NCI-H1436 treated with DMSO at 0.1 percent for 48 hours (cell line): ENCODE measurements at regions not wholly inside any gene's neighbourhood (a gene's known extent, or its start where the extent isn't known, plus 50 kb on each side); places are given as distances from the start of the nearest gene placed in this dataset.

Experiments
- DNase-seq: peaks from one replicate; lab custom pipeline; 2025; lab: John Stamatoyannopoulos, UW

DNA sequence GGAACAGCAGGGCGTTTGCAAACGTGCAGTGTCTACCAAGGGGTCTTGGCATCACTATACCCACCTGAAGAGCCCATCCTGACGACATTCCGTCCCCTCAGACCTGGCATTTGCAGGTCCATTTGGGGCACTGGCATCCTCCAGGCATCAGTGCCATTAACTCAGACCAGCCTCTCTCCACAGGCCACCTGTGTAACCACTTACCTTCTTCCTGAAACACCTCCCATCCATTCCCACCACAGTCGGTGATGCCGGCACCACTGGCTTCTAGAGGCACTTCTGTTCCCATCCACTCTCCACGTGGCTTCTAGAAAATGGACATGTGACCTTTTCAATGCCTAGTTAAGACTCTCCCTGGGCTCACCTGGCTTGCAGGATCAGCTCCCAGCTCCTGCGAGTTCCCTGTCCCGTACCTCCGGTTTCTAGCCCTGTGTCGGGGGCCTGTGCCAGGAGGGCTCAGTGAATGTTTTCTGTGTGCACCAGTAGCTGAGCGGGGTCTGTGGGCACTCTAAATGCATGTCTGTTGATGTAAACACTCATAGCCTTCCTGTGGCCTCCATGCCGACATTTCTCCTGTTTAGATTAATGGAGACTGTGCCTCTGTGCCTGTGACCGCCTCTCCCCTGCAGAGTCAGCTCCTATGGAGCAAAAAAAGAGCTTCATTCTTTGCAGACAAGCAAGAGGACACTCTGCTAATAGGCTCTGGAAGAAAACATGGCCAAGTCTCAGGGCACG is 458.0 kb upstream of the HS6ST1 start:
- DNase-seq, result no peak

DNA sequence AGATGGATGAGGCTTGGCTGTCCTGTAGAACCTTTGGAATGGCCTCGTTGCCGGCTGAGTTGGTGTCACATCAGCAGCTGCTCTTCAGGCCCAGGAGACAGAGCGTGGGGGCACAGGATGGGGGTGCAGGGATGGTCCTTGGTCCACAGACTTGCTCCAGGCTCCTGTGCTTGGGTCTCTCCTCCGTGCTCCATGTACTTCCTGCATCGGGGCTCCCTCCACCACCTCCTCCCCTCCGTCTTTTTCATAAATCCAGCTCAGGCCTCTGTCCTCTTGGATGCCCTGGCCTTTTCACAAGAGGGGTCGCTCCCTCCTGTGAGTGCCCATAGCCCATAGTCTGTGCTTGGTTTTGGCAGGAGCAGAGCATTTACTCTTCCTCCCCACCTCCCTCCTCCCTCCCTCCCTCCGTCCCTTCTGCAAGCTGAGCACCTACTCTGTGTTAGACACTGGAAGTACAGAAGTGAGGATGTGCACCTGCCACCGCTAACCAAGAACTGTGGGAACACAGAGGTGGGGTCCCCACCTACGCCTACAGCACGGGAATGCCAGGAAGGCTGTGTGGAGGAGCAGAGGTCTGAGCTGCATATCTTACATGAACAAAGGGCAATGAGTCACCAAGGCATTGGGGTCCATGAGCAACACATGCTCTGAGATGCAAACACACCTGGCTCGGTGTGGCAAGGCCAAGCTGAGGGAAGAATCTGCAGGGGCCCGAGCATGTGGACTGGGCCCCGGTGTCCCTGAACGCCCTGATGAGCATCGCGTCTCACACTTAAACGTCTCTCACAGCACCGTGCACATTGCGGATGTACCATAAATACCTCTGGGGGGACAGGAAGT is 458.7 kb upstream of the HS6ST1 start:
- no peak for DNase-seq

DNA sequence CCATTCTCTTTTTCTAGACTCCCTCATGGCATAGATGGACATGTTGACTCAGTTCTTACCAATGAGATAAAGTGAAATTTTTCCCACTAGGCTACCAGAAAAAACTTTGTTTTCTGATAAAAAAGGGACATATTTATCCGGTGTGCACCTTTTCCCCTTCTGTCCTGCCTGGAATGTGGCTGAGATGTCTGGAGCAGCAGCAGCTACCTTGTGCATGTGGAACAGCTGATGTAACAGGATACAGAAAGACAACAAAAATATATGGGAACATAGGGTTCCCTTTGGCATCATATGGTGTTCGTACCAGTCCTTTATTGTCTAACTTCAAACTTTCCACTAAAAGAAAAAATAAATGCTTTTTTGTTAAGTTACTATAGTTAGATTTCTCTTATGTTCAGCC is 460.2 kb upstream of the HS6ST1 start:
- no peak for DNase-seq

DNA sequence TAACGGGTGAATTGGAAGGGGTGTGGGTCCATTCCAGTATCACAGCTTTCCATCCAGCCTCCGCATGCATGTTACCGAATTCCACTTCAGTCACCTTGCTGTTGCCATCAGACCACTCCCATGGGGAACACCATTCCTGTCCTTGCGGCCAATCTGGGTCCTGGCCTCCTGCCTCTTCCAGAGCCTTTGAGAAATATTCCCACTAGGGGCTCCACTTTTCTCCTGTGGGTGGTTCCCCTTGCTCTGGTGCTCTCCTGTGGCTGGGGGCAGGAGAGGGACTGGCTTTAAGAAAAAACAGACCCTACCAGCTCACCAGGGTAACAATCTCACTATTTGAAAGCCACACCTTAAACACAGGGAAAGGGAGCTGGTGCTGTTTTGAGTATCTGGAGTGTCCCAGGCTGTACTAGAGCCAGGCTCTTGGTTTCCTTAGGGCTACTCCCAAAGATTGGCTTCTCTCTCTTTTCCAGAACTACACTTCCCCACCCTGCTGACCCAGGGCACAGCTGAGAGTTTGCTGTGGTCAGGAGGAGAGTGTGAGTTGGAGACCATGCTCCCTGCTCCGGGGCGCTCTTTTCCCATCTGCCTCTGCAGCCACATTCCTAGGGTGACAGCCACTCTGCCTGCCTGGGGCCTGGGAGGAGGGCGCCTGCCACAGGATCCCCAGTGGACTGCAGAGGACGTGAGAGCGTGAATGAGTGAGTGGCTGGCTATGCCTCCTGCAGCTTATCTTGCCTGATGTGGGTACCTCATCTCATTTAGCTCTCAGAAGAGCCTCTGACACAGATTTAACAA is 460.8 kb upstream of the HS6ST1 start:
- no peak for DNase-seq

DNA sequence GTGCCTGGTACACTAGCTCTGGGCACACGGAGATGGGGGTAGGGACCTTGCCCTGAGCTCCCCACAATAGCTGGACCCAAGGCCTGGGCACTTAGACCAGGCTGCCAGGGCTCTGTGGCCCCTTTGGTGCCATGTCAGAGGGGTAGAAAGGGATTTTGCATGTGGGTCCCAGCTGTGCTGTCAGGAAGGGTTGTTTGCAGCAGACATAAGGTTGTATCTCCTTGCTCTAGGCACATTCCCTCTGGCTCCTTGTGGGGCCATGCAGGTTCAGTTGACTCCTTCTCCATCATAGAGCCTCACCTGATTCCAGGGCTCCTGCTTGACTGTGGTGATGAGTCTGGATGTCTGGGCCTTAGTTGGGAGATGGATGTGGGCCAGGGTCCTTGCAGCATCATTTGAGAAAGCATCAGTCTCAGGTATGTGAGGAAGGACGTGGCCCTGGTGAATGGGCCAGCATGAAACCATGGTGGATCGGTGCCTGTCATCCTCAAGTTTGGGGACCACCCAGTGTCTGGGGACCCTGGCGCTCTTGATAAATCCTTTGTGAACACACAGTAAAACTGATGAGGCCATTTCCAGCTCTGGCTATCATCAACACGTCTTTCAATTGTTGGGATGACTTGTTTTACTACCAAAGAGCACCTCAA is 461.9 kb upstream of the HS6ST1 start:
- DNase-seq, result no peak

DNA sequence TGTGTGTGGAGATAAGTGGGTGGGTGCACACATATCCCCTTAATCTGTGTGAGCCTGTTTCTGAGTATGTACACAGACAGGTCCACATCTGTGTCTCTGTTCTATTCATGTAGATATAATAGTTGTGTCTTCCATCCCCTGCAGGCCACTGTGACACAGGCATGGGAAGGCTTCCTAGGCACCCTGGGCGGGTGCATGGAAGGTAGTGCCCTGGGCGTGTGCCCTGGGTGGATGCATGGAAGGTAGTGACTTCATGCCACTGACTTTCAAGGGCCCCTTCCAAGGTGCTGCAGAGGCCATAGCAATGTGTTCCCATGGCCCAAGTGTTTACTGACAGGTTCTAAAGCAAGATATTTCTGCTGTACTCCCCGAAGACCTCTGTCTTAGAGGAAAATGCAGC is 462.5 kb upstream of the HS6ST1 start:
- DNase-seq, result no peak

DNA sequence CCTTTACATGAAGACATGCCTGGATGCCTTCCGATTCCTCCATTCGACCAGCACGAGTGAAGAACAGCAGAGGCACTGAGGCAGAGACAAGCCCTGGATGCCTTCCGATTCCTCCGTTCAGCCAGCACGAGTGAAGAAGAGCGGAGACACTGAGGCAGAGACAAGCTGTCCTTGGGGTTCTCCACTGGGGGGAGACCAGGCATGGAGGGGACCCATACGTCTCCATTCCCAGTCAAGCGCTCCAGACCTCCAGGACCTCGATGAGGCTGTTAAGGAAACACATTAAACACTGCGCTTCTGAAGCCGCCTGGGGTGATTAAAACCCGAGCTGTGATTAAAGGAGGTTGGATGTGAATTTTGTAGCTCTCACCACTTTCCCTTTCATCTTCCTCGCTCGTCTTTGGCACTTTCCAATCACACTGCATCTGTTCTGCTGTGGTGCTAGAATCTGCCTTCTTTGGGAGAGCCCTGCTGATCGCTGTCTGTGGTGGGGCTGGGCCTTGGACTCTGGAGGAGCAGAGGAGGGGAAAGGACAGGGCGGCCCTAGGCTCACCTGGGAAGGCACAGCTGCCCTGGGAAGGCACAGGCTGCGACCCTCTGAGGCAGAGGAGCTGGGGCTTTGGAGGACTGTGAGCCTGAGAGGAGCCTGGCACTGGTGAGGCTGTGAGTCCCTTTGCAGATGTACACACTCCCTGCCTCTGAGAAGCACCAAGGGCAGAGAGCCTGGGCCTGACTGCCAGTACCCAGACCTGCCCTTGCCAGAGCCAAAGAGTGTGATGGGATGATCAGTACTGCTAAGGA is 463.1 kb upstream of the HS6ST1 start:
- no peak for DNase-seq

DNA sequence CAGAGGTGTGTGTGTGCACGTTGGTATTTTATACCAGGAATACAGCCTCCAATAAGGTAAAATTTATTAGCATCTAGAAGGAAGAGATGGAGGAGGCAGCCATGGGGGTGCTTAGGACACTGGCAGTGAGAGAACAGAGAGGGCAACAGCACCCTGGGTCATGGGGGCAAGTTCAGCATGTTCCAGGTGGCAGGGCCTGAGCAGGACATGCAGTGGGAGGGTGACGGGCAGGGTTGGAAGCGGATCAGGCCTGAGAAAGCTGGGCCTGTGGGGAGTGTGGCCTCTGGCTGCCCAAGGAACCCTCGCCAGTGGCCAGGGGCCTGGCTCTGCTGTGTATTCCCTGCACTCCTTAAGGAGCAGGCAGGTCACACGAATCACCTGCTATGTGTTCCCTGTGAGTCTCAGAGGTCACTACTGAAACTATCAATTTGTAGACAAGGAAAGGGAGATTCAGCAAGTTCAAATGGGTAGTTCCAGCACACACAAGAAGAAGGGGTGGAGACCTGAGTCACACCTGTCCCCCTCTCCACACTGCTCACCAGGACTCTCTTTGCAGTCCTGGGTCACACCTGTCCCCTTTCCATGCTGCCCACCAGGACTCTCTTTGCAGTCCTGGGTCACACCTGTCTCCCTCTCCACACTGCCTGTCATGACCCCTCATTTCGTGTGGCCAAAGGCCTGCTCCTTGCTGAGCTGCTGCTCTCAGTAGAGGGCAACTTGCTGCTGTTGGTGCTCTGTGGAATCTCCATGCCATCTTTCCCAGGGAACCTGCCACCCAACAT is 463.9 kb upstream of the HS6ST1 start:
- DNase-seq, result no peak

DNA sequence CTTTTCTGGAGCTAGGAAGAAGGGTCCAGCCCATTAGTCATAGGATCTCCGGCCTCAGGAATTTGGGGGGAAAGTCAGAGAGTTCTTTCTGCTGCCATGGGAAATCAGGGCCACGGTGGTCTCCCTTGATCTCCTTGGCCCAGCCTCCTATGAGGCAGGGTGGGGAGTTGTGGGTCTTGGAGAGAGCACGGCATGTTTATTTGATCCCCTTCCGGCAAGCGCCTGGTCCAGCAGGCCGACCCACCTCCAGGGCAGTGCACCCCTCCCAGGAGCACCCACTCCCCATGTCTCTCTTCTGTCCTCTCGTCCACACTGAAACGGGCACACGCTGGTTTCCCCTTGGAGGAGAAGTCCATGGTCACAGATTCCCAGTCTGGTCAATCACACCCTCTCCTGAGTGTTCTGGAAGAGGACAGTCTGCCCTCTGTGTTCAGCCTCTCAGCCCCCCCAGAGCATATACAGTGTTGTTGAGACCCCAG is 464.6 kb upstream of the HS6ST1 start:
- no peak for DNase-seq

DNA sequence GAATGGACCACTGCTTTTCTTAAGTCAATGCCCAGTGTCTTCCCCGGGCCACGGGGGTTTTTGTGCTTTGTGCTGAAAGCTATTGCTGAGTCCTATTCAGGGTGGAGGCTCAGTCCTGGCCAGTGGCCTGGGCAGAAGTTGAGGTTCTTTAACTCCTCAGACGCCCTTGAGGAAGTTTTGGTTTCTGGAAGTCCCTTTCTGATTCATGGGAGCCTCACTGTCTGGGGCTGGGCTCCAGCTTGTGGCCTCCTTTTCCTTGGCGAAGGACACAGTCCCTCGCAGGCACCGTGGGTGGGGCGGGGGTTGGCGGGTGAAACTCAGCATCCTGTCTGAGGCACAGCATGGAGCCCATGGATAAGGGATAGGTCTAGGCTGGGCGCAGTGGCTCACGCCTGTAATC is 465.2 kb upstream of the HS6ST1 start:
- DNase-seq, result no peak

DNA sequence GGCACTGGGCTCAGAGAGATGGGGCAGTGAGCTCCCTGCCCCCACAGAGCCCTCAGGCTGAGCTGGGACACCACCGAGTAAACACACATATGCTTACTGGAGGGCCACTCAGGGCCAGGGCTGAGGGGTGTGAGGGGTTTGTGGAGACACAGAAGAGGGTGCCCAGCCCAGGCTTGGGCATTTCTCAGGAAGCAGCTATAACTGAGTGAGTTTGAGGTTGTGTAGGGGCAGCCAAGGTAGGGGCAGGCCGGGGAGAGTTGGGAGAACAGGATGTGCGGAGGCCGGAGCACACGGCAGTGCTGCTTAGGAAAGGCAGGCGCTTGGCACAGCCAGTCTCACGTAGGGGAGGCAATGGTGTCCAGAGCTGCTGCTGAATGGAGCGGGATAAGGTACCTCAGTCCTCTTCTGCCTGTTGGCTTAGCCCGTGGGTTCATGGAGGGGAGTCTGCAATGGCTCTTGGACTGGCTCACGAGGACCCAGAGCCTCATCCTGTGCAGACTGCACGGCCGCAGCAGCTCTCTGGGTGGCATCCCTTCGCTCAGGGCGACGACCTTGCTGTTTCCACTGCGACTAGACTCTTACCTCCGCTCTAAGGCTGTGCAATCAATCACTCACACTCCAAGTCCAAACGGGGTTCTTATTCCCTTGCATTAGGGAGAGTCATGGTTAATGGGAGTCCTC is 466.1 kb upstream of the HS6ST1 start:
- no peak for DNase-seq

DNA sequence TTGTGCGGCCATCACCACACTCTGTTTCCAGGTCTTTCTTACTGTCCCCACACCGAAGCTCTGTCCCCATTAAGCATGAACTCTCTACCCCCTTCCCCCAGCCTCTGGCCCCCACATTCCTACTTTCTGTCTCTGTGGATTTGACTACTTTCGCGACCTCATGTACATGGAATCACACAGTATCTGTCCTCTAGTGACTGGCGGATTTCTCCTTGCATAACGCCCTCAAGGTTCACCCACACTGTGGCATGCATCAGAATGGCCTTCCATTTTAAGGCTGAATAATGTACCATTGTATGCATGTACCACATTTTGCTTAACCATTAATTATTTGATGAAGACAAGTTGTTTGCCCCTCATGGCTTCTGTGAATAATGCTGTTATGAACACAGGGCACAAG is 467.6 kb upstream of the HS6ST1 start:
- no peak for DNase-seq

DNA sequence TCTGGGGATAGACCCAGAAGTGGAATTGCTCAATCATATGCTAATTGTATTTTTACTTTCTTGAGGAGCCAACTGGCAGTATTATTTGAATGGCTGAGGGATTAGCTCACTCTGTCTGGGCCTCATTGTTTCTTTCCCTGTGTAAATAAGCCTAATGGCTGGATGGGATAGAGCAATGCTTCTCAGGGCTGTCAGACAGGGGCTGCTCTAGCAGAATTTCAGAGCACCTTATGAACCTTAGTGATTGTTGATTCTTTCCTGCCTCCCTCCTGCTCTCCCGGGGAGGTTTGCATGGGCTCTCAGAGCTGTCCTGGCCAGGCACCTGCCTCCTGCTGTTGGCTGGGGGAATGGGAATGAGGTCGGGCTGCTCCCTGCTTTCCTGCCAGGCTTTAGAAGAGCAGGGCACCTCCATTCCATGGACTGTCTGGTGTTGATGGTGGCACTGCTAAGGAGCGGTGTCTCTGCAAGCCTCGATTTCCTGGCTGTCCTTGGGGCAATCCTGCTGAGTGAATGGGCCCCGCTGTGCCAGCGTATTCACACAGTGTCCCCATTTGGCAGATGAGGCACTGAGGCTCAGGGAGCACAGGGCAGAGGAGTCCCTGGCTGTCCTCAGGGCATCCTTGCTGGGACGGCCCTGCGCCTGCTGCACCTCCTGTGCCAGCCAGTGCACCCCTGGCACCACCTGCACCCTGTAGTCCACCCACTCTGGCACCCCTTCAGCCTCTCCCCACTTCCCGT is 468.2 kb upstream of the HS6ST1 start:
- no peak for DNase-seq

DNA sequence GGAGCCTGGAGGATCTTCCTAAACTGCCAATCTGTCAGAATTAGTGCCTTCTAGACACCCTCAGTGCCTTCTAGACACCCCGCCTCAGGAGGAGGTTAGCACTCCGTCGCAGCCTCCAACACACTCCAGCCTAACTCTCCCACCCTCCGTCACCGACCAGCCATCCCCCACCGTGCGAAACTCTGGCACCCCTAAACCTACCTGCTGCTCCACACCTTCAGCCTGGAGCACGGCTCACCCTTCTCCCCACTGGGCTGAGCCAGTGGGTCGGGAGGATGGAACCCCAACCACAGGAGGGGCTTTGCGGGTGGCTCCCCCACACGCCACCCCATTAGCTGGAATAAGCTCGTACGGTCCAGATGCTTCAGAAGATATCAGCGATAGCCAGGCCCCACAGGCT is 468.9 kb upstream of the HS6ST1 start:
- no peak for DNase-seq

DNA sequence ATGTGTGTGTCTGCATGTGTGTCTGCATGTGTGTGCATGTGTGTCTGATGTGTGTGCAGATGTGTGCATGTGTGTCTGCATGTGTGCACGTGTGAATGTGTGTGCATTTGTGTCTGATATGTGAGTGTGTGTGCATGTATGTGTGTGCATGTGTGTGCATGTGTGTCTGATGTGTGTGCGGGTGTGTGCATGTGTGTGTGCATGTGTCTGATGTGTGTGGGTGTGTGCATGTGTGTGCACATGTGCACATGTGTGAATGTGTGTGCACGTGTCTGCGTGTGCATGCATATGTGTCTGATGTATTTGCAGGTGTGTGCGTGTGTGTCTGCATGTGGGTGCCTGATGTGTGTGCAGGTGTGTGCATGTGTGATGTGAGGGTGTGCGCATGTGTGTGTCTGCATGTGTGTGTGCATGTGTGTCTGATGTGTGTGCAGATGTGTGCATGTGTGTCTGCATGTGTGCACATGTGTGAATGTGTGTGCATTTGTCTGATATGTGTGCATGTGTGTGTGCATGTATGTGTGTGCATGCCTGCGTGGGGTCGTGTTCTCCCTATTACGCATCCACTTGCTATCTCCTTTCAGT is 470.1 kb upstream of the HS6ST1 start:
- no peak for DNase-seq

DNA sequence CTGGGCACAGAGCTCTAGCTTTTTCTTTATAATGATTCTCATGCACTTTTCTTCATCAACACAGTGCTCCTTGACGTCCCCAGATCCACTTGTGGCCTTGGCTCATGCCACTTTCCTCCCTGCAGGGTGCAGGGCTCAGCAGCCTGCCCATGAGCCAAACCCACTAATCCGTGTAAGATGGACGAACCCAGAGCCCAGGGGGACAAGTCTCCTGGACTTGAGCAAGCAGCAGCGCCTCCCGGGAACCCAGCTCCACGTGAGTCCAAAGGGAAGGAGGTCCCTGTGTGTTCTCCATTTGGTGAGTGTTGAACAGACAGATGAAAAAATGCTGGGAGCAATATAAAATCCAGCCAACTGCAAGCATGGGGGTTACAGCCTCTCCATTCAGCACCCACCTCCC is 470.6 kb upstream of the HS6ST1 start:
- no peak for DNase-seq

DNA sequence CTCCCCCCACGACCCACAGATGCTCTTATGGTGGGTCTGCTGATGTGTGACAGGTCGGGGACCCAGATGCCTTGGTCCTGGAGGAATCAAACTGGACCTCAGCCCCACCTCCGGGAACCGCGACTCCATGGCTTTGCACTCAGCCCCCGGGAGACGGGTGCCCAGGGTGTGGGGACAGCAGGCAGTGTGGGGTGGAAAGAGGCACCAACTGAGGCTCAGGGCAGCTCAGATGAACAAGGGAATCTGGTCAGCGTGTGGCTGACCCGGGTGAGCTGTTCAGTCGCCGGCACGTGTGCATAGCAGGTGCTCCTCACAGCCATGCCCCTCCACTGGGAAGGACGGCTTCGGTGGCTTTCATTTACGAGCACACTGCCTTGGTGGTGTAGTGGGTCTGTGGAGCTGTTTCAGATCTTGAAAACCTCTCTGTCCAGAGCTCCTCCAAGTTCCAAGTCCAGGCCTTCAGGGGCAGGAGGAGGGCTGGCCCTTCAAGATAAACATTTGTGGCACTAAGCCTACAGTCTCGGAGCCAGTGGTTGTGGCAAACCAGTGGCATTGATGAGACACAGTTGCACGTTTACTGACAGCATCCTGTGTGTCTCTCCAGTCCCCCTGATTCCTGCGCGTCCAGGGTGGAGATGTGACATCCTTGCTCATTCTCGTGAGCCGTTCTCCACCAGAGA is 471.2 kb upstream of the HS6ST1 start:
- DNase-seq, result no peak

DNA sequence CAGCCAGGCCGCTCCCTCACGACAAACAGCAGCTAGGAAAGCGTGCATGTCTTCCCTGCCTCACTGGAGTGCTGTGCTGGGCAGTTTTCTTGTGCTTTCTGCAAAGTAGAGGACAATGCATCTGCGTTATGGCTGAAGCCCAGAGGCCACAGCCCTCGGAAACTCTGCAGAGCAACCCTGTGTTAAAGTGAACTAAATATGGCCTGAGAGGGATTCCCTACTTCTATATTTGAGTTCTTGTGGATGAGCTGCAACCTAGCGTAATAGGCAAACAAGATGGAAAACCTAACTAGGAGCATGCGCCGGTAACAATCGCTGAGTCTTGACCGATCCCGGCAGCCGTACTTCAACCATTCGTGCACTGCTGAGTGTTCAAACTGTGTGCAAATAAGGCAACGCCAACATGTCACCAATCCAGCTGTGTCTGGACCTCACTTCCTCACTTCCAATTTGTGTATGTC is 471.9 kb upstream of the HS6ST1 start:
- no peak for DNase-seq
